ENCODE measurements at regions not wholly inside any gene's neighbourhood (a gene's known extent, or its start where the extent isn't known, plus 50 kb on each side); places are given as distances from the start of the nearest gene placed in this dataset.
"Not testable (repeated sequence)": the region's sequence is repeated elsewhere in the genome, so short reads cannot be mapped to it uniquely, and the experiment has no call there.

GRCh38 chrX:34238896-34239295, 106.8 kb upstream of the FAM47A start:
- Histone ChIP-seq H3K4me3 (no peak overlapping the region), H3K9me3 (no peaks in the 10 kb centered on the region), H3K27me3 (no peaks in the 10 kb centered on the region), H3K27ac (no peak overlapping the region), H3K4me1 (ENCODE audit: insufficient read depth) (no peaks in the 10 kb centered on the region), H3K36me3 (no peaks in the 10 kb centered on the region)
- intact Hi-C loops (cut with DNase I), result no loop called here
- no peak for DNase-seq
- no peak for TF ChIP-seq EP300 (IDR thresholded peaks at IDR 0.05)
- no peak for TF ChIP-seq CTCF (IDR thresholded peaks at IDR 0.05)
- TF ChIP-seq POLR2A (IDR thresholded peaks at IDR 0.05), result no peak
- WGBS, 3 donors, result 42 to 53% (median 45%) methylated on average over 4 of the region's 4 CpGs

- H3K27me3 ChIP-seq, result not testable (repeated sequence)
These were observed 98.0 kb upstream of the FAM47A start for GRCh38 chrX:34230156-34230555.

GRCh38 chrX:34227804-34228203, 95.7 kb upstream of the FAM47A start:
- Histone ChIP-seq H3K4me1 (ENCODE audit: insufficient read depth) (no peaks in the 10 kb centered on the region), H3K27ac (no peak overlapping the region), H3K27me3 (no peaks in the 10 kb centered on the region), H3K9me3 (no peaks in the 10 kb centered on the region), H3K36me3 (no peaks in the 10 kb centered on the region), H3K4me3 (no peak overlapping the region)
- intact Hi-C loops (cut with DNase I), result no loop called here
- DNase-seq, result no peak
- WGBS, 3 donors, result 88 to 94% (median 91%) methylated on average over 2 of the region's 2 CpGs
- TF ChIP-seq POLR2A (IDR thresholded peaks at IDR 0.05) (no peak), CTCF (IDR thresholded peaks at IDR 0.05) (no peak), EP300 (IDR thresholded peaks at IDR 0.05) (no peak)

More at GRCh38 chrX:34230156-34230555, 98.0 kb upstream of the FAM47A start:
- H3K27ac ChIP-seq; H3K4me1 ChIP-seq (ENCODE audit: insufficient read depth); H3K4me3 ChIP-seq; H3K9me3 ChIP-seq; H3K36me3 ChIP-seq; DNase-seq; intact Hi-C loops (cut with DNase I): not testable (repeated sequence)
- 62 to 73% (median 73%) methylated on average over 6 of the region's 6 CpGs for WGBS, 3 donors

GRCh38 chrX:34223574-34223973, 91.5 kb upstream of the FAM47A start:
- intact Hi-C loops (cut with DNase I), result no loop called here

GRCh38 chrX:34218063-34218462, 85.9 kb upstream of the FAM47A start:
- WGBS, 3 donors, result 60 to 78% (median 76%) methylated on average over 1 of the region's 1 CpG
- H3K4me1 ChIP-seq (ENCODE audit: insufficient read depth), result no peaks in the 10 kb centered on the region
- no peaks in the 10 kb centered on the region for H3K9me3 ChIP-seq
- no peak for TF ChIP-seq EP300 (IDR thresholded peaks at IDR 0.05)
- TF ChIP-seq CTCF (IDR thresholded peaks at IDR 0.05), result no peak
- no peak for TF ChIP-seq POLR2A (IDR thresholded peaks at IDR 0.05)
- no peaks in the 10 kb centered on the region for H3K36me3 ChIP-seq
- intact Hi-C loops (cut with DNase I), result no loop called here
- DNase-seq, result no peak
- H3K27ac ChIP-seq, result no peak overlapping the region
- H3K27me3 ChIP-seq, result no peaks in the 10 kb centered on the region
- no peak overlapping the region for H3K4me3 ChIP-seq

More at GRCh38 chrX:34223574-34223973, 91.5 kb upstream of the FAM47A start:
- H3K4me1 ChIP-seq (ENCODE audit: insufficient read depth), result no peaks in the 10 kb centered on the region
- H3K36me3 ChIP-seq, result no peaks in the 10 kb centered on the region
- no peak for DNase-seq
- H3K4me3 ChIP-seq, result no peak overlapping the region
- no peaks in the 10 kb centered on the region for H3K27me3 ChIP-seq
- no peak overlapping the region for H3K27ac ChIP-seq
- no peaks in the 10 kb centered on the region for H3K9me3 ChIP-seq
- 42 to 69% (median 45%) methylated on average over 3 of the region's 3 CpGs for WGBS, 3 donors
- TF ChIP-seq CTCF (IDR thresholded peaks at IDR 0.05), result no peak
- no peak for TF ChIP-seq EP300 (IDR thresholded peaks at IDR 0.05)
- TF ChIP-seq POLR2A (IDR thresholded peaks at IDR 0.05), result no peak

All from ovary (tissue), 7 donors.